Esophagus squamous epithelium (tissue), 4 donors: ENCODE measurements at regions not wholly inside any gene's neighbourhood (a gene's known extent, or its start where the extent isn't known, plus 50 kb on each side); places are given as distances from the start of the nearest gene placed in this dataset.

Experiments
- CTCF ChIP-seq, 6 experiments: fragments of 450-650 bp in 4 of 6; fragments of 200-600 bp in 2 of 6; sonication (generic) in 2 of 6; IDR thresholded peaks; one replicate each; pipeline ENCODE4 v1.5.1; 2016 to 2019; ENCODE audit warnings: antibody characterized with exemption in 6 of 6, mild to moderate bottlenecking in 4 of 6, moderate library complexity in 4 of 6
- POLR2A ChIP-seq, 4 donors: fragments of 450-650 bp; IDR thresholded peaks; one replicate each; pipeline ENCODE4 v1.6.1; 2017; ENCODE audit warnings: antibody characterized with exemption in 4 of 4, mild to moderate bottlenecking in 4 of 4, moderate library complexity in 3 of 4

- TF ChIP-seq CTCF (IDR thresholded peaks at IDR 0.05) (no peak), POLR2A (IDR thresholded peaks at IDR 0.05) (no peak)
Measured at GRCh38 chr3:132220986-132221385, 96.2 kb upstream of the ACP3 start.
